T-helper 1 cell treated with Interleukin-12 subunit alpha and Interleukin-12 subunit beta and Interleukin-4 antibody, amounts not matched to agents 30 ng/mL and 1 ng/mL, for 36 hours (primary cell): ENCODE measurements at regions not wholly inside any gene's neighbourhood (a gene's known extent, or its start where the extent isn't known, plus 50 kb on each side); places are given as distances from the start of the nearest gene placed in this dataset.
"Not testable (repeated sequence)": the region's sequence is repeated elsewhere in the genome, so short reads cannot be mapped to it uniquely, and the experiment has no call there.

ENCODE experiments used
- intact Hi-C: fragments of 100-400 bp; cut with micrococcal nuclease; formaldehyde crosslinking; loops from one replicate; pipeline ENCODE4 v1.15.1; 2024

DNA sequence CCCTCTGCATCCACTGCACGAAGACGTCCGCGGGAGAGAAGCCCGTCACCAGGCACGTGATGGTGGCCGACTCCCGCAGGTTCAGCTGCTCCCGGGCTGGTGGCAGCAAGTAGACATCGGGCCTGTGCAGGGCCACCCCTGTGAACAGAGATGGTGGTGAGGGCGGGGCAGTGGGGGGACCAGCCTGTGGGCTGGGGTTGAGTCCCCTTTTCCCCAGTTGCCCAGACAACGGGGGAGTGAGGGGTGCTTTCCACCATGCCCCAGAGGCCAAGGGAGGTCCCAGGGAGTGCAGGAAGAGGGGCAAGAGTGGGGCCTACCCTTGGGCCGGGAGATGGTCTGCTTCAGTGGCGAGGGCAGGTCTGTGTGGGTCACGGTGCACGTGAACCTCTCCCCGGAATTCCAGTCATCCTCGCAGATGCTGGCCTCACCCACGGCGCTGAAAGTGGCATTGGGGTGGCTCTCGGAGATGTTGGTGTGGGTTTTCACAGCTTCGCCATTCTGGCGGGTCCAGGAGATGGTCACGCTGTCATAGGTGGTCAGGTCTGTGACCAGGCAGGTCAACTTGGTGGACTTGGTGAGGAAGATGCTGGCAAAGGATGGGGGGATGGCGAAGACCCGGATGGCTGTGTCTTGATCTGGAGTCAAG, 328.3 kb downstream of the TMEM121 start:
- intact Hi-C loops: no loop called here

DNA sequence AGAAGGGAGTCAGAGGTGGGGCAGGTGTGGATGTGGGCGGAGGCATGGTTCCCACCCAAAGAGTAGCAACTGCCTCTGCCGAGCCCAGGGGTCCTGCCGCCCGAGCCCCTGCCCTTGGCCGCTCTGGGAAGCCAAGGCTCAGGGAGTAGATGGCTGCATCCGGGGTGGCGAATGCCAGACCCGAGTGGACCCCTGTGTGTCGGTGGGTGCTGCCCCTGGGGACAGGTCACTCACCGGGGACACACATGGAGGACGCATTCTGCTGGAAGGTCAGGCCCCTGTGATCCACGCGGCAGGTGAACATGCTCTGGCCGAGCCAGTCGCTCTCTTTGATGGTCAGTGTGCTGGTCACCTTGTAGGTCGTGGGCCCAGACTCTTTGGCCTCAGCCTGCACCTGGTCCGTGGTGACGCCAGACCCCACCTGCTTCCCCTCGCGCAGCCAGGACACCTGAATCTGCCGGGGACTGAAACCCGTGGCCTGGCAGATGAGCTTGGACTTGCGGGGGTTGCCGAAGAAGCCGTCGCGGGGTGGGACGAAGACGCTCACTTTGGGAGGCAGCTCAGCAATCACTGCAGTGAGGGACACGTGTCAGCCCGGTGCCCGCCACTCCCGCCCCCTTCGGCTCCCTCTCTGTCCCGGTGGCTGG, 329.0 kb downstream of the TMEM121 start:
- intact Hi-C loops: no loop called here

DNA sequence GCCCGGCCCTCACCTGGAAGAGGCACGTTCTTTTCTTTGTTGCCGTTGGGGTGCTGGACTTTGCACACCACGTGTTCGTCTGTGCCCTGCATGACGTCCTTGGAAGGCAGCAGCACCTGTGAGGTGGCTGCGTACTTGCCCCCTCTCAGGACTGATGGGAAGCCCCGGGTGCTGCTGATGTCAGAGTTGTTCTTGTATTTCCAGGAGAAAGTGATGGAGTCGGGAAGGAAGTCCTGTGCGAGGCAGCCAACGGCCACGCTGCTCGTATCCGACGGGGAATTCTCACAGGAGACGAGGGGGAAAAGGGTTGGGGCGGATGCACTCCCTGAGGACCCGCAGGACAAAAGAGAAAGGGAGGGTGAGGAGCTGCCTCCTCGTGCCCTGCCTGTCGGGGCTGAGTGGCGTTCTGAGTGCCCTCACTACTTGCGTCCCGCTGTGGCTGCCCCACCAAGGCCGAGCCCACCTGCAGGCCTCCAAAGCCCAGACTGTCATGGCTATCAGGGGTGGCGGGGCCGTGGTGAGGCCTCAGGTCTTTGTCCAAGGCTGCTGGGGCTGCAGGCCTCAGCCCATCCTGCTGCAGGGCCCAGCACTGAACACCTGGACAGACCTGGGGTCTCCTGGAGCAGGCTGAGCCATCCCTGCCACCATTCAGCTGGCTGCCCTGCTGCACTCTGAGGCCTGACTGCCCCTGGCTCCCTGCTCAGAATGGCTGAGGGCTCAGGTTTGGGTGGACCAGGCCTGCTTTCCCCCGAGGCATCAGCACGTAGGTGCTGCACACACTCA, 329.7 kb downstream of the TMEM121 start:
- intact Hi-C loops: no loop called here

DNA sequence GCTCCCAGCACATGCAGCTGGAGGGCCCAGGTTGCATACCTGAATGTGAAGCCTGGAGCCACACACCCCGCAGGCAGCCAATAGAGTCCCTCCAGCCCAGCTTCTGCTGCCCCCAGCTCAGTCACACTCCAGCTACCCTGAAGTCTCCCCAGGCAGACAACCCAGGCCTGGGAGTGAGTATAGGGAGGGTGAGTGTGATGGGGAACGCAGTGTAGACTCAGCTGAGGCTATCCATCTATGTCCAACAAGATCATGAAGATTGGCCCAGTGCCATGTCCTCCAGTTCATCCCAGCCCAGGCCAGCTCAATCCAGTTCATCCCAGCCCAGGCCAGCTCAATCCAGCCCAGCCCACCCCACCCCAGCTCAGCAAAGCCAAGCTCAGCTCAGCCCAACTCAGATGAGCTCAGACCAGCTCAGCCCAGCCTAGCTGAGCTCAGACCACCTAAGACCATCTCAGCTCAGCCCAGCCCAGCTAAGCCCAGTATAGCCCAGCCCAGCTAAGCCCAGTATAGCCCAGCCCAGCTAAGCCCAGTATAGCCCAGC, 330.4 kb downstream of the TMEM121 start:
- intact Hi-C loops: no loop called here

DNA sequence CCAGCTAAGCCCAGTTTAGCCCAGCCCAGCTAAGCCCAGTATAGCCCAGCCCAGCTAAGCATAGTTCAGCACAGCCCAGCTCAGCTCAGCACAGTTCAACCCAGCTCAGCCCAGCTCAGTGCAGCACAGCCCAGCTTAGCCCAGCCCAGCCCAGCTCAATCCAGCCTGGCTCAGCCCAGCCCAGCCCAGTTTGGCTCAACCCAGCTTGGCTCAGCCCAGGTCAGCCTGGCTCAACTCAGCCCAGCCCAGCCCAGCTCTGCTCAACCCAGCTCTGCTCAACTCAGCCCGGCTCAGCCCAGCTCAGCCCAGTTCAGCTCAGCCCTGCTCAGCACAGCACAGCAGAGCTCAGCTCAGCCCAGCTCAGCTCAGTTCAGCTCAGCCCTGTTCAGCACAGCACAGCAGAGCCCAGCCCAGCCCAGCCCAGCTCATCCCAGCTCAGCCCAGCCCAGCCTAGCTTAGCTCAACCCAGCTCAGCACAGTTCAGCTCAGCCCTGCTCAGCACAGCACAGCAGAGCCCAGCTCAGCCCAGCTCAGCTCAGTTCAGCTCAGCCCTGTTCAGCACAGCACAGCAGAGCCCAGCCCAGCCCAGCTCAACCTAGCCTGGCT, 330.9 kb downstream of the TMEM121 start:
- intact Hi-C loops: no loop called here

DNA sequence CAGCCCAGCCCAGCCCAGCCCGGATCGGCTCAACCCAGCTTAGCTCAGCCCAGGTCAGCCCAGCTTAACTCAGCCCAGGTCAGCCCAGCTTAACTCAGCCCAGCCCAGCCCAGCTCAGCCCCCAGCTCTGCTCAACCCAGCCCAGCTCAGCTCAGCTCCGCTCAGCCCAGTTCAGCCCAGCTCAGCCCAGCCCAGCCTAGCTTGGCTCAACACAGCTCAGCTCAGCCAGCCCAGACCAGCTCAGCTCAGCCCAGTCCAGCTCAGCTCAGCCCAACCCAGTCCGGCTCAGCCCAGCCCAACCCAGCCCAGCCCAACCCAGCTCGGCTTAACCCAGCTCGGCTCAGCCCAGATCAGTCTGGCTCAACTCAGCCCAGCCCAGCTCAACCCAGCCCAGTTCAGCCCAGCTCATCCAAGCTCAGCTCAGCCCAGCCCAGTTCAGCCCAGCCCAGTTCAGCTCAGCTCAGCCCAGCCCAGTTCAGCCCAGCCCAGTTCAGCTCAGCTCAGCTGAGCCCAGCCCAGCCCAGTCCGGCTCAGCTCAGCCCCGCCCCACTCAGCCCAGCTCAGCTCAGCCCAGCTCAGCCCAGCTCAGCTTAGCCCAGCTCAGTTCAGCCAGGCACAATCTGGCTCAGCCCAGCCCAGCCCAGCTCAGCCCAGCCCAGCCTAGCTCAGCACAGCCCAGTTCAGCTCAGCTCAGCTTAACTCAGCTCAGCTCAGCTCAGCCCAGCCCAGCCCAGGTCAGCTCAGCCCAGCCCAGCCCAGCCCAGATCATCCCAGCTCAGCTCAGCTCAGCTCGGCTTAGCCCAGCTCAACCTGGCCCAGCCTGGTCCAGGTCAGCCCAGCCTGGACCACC, 331.7 kb downstream of the TMEM121 start:
- intact Hi-C loops: no loop called here

DNA sequence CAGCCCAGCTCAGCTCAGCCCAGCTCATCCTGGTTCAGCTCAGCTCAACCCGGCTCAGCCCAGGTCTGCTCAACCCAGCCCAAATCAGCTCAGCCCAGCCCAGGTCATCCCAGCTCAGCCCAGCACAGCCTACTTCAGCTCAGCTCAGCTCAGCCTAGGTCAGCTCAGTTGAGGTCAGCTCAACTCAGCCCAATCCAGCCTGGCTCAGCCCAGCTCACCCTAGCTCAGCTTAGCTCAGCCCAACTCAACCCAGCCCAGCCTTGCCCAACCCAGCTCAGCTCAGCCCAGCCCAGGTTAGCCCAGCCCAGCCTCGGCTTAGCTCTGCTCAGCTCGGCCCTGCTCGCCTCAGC, 332.3 kb downstream of the TMEM121 start:
- intact Hi-C loops: no loop called here

DNA sequence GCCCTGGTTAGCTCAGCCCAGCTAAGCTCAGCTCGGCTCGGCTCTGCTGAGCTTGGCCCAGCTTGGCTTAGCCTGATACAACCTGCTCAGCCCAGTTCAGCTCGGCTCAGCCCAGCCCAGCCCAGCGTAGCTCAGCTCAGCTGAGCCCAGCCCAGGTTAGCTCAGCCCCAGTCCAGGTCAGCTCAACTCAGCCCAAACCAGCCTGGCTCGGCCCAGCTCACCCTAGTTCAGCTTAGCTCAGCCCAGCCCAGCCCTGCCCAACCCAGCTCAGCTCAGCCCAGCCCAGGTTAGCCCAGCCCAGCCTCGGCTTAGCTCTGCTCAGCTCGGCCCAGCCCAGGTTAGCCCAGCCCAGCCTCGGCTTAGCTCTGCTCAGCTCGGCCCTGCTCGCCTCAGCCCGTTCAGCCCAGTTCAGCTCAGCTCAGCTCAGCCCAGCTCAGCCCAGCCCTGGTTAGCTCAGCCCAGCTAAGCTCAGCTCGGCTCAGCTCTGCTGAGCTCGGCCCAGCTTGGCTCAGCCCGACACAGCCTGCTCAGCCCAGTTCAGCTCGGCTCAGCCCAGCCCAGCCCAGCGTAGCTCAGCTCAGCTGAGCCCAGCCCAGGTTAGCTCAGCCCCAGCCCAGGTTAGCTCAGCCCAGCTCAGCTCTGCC, 332.8 kb downstream of the TMEM121 start:
- intact Hi-C loops: not testable (repeated sequence)

DNA sequence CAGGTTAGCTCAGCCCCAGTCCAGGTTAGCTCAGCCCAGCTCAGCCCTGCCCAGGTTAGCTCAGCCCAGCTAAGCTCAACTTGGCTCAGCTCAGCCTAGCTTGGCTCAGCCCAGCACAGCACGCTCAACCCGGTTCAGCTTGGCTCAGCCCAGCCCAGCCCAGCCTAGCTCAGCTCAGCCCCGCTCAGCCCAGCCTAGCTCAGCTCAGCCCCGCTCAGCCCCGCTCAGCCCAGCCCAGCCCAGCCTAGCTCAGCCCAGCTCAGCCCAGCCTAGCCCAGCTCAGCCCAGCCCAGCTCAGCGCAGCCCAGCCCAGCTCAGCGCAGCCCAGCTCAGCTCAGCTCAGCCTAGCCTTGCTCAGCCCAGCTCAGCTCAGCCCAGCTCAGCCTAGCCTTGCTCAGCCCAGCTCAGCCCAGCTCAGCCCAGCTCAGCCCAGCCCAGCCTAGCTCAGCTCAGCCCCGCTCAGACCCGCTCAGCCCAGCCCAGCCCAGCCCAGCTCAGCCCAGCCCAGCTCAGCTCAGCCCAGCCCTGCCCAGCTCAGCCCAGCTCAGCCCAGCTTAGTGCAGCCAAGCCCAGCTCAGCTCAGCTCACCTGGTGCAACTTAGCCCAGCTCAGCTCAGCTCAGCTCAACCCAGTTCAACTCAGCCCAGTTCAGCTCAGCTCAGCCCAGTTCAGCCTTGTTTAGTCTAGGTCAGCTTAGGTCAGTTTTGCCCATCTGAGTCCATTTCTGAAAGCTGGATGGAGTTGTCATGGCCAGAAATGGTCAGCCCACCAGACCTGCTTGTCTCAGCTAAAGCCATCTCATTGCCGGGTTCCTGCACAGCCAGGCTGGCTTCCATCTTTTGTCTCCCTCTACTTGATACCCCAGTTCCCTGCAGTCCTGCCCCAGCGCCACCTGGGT, 333.6 kb downstream of the TMEM121 start:
- intact Hi-C loops: loop anchor here (5.0 kb wide), 1 partner anchor 142 kb away; no protein-coding TSS in a partner anchor

DNA sequence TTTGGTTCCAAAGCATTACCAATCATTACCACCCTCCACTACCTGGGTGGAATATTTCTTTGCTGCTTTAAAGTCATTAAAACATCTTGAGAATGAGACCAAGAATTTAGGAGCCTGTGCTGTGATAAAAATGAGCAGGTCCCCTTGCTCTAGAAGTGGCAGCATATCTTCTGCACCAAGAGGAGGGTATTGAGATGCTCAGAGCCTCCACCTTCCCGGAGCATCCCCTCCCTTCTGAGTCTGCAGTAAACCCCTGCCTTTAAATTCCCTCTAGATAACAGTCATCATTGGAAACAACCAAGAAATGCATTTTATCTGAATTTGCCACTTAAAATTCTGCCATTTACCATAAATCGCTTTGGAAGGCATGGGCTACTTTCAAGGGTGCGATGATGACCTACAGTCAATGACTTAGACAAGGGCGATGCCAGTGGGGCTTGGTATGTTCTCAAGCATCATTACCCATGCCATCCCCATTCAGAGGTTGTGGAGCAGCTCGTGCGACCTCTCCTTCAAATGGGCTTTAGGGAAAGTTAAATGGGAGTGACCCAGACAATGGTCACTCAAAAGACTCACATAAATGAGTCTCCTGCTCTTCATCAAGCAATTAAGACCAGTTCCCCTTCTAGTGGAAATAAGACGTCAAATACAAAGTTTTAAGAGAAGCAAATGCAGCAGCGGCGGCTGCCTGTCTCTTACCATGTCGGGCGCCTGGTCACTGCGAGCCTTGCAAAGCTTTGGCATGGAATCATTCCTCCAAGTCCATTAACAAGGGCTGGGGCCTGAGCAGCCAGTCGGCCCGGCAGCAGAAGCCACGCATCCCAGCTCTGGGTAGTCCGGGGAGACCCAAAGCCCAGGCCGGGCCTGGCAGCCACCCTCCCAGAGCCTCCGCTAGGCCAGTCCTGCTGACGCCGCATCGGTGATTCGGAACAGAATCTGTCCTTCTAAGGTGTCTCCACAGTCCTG, 334.5 kb downstream of the TMEM121 start:
- intact Hi-C loops: loop anchor here (5.0 kb wide), 1 partner anchor 141 kb away; no protein-coding TSS in a partner anchor

DNA sequence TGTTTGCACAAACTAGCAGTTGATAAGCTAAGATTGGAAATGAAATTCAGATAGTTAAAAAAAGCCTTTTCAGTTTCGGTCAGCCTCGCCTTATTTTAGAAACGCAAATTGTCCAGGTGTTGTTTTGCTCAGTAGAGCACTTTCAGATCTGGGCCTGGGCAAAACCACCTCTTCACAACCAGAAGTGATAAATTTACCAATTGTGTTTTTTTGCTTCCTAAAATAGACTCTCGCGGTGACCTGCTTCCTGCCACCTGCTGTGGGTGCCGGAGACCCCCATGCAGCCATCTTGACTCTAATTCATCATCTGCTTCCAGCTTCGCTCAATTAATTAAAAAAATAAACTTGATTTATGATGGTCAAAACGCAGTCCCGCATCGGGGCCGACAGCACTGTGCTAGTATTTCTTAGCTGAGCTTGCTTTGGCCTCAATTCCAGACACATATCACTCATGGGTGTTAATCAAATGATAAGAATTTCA, 335.6 kb downstream of the TMEM121 start:
- intact Hi-C loops: loop anchor here (2.0 to 5.0 kb wide), 2 partner anchors 35 to 140 kb away; no protein-coding TSS in a partner anchor

DNA sequence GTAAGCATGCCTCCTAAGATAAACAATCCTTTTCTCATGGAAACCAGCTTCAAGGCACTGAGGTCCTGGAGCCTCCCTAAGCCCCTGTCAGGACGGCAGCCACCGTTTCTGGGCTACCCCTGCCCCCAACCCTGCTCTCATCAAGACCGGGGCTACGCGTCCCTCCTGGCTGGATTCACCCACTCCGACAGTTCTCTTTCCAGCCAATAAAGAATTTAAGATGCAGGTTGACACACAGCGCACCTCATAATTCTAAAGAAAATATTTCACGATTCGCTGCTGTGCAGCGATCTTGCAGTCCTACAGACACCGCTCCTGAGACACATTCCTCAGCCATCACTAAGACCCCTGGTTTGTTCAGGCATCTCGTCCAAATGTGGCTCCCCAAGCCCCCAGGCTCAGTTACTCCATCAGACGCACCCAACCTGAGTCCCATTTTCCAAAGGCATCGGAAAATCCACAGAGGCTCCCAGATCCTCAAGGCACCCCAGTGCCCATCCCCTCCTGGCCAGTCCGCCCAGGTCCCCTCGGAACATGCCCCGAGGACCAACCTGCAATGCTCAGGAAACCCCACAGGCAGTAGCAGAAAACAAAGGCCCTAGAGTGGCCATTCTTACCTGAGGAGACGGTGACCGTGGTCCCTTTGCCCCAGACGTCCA, 336.3 kb downstream of the TMEM121 start:
- intact Hi-C loops: loop anchor here (2.0 to 5.0 kb wide), 2 partner anchors 34 to 140 kb away; no protein-coding TSS in a partner anchor

DNA sequence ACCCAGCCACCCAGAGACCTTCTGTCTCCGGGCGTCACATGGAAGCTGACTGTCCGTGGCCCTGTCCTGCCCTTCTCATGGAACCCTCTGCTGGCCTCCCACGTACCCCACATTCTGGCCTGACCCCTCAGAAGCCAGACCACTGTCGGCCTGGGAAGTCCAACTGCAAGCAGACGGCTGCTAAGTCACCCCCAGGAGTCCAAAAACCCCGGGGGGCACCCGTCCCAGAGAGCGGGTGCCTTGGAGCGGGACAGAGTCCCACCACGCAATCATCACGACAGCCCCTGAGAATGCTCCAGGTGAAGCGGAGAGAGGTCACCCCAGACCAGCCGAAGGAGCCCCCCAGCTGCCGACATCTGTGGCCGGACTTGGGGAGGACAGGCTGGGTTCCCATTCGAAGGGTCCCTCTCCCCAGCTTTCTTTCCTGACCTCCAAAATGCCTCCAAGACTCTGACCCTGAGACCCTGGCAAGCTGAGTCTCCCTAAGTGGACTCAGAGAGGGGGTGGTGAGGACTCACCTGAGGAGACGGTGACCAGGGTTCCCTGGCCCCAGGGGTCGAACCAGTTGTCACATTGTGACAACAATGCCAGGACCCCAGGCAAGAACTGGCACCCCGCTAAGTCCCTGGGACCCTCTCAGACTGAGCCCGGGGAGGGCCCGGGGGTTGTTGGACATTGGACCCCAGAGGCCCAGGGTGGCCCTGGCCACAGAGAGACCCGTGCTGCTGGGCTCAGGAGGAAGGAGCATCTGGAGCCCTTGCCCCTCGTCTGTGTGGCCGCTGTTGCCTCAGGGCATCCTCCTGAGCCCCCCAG, 337.1 kb downstream of the TMEM121 start:
- intact Hi-C loops: loop anchor here (2.0 to 5.0 kb wide), 2 partner anchors 33 to 139 kb away; no protein-coding TSS in a partner anchor

DNA sequence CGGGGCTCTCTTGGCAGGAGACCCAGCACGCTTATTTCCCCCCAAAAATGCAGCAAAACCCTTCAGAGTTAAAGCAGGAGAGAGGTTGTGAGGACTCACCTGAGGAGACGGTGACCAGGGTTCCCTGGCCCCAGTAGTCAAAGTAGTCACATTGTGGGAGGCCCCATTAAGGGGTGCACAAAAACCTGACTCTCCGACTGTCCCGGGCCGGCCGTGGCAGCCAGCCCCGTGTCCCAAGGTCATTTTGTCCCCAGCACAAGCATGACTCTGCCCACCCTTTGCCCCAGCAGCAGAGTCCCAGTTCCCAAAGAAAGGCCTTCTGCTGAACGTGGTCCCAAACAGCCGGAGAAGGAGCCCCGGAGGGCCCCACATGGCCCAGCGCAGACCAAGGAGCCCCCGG, 337.7 kb downstream of the TMEM121 start:
- intact Hi-C loops: loop anchor here (5.0 kb wide), 1 partner anchor 138 kb away; no protein-coding TSS in a partner anchor

DNA sequence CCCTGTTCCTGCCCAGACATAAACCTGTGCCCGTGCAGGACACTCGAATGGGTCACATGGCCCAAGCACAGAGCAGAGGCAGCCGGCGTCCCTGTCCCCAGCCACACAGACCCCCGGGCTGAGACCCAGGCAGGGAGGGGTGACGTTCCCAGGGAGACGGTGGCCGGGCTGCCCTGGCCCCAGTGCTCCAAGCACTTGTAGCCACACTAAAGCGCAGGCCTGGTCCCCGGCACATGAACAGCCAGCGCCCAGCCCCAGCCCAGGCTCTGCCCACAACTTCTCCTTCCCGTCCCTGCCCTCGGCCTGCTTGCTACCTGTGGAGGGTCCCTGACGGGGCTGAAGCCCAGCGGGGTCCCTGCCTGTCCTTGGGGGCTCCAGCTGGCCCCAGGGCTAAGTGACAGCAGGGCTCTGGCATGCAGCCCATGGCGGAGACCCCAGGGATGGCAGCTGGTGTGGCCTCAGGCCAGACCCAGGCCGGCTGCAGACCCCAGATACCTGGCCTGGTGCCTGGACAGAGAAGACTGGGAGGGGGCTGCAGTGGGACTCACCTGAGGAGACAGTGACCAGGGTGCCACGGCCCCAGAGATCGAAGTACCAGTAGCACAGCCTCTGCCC, 338.4 kb downstream of the TMEM121 start:
- intact Hi-C loops: loop anchor here (5.0 kb wide), 1 partner anchor 138 kb away; no protein-coding TSS in a partner anchor
